ENCODE measurements at regions not wholly inside any gene's neighbourhood (a gene's known extent, or its start where the extent isn't known, plus 50 kb on each side); places are given as distances from the start of the nearest gene placed in this dataset.

DNA sequence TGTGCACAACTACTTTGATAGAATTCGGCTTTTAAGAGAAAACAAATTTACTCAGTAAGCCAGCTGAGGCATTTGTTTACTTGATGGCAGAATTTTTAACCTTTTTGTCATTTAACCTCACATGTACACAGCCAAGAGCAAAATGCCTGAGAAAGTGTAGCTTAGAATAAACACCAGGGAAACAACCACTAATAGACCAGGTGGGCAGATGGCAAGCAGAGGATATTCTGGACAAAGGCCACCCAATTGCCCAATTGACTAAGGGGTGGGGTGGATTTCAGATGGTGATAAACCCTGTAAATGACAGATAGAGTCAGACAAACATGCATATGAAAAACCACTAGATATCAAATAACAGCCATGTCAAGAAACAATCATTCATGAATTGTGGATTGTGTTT, 190.7 kb upstream of the FBXL4 start:
- TF ChIP-seq GATA2 (IDR thresholded peaks at IDR 0.05; ENCODE audit: low read depth, low read length) (no peak), GATA3 (IDR thresholded peaks at IDR 0.05; ENCODE audit: low read depth, low read length) (no peak)

Data from SH-SY5Y (cell line).